ENCODE measurements at regions not wholly inside any gene's neighbourhood (a gene's known extent, or its start where the extent isn't known, plus 50 kb on each side); places are given as distances from the start of the nearest gene placed in this dataset.

DNA sequence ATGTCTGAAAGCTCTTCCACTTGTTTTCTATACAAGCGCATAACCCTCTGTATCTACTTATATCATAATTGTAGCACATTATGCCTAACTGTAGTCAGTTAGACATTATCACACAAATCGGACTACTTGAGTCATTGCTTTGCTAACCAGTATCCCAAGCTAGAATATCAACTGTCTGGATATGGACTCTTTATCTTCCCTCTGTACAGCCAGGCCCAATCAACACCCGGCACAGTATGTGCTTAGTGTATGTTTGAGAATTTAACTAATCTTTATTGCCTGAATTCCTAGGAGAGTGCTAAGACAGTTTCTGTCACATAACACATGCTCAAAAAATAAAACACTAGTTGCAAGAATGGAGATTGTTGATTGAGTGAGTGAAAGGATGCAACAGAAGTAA, 211.2 kb downstream of the ARL4A start:
- WGBS, 4 donors = 80 to 91% (median 90%) methylated on average over 3 of the region's 3 CpGs
- no peaks in the 10 kb centered on the region for H3K36me3 ChIP-seq (replicated peaks in 1 of 2)
- H3K4me1 ChIP-seq (replicated peaks in 1 of 2) = no peaks in the 10 kb centered on the region
- no peaks in the 10 kb centered on the region for H3K9me3 ChIP-seq (replicated peaks in 1 of 3)
- intact Hi-C loops (cut with DNase I) = no loop called here
- no peaks in the 10 kb centered on the region for H3K27me3 ChIP-seq
- TF ChIP-seq, protein P1, sequence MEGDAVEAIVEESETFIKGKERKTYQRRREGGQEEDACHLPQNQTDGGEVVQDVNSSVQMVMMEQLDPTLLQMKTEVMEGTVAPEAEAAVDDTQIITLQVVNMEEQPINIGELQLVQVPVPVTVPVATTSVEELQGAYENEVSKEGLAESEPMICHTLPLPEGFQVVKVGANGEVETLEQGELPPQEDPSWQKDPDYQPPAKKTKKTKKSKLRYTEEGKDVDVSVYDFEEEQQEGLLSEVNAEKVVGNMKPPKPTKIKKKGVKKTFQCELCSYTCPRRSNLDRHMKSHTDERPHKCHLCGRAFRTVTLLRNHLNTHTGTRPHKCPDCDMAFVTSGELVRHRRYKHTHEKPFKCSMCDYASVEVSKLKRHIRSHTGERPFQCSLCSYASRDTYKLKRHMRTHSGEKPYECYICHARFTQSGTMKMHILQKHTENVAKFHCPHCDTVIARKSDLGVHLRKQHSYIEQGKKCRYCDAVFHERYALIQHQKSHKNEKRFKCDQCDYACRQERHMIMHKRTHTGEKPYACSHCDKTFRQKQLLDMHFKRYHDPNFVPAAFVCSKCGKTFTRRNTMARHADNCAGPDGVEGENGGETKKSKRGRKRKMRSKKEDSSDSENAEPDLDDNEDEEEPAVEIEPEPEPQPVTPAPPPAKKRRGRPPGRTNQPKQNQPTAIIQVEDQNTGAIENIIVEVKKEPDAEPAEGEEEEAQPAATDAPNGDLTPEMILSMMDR (IDR thresholded peaks at IDR 0.05) = no peak
- no peak for TF ChIP-seq POLR2A (IDR thresholded peaks at IDR 0.05)
- no peak overlapping the region for H3K4me3 ChIP-seq
- no peak overlapping the region for H3K27ac ChIP-seq
- DNase-seq = no peak

DNA sequence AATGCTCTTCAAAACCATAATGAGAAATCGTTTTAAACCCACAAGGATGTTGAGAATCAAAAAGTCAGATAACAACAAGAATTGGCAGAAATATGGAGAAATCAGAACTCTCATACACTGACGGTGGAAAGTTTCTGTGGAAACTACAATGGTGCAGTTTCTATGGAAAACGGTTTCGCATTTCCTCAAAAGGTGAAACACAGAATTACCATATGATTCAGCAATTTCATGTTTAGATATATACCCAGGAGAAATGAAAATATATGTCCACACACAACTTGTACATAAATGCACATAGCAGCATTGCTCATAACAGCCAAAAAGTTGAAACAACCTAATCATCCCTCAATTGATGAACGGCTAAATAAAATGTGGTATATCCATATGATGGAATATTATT, 218.2 kb downstream of the ARL4A start:
- no peak for TF ChIP-seq POLR2A (IDR thresholded peaks at IDR 0.05)
- TF ChIP-seq, protein P1 (IDR thresholded peaks at IDR 0.05) = no peak
- WGBS, 4 donors = 75 to 82% (median 80%) methylated on average over 5 of the region's 5 CpGs
- no peak overlapping the region for H3K27ac ChIP-seq
- intact Hi-C loops (cut with DNase I) = no loop called here
- no peaks in the 10 kb centered on the region for H3K4me1 ChIP-seq (replicated peaks in 1 of 2)
- no peaks in the 10 kb centered on the region for H3K9me3 ChIP-seq (replicated peaks in 1 of 3)
- H3K4me3 ChIP-seq = no peak overlapping the region
- no peaks in the 10 kb centered on the region for H3K36me3 ChIP-seq (replicated peaks in 1 of 2)
- no peaks in the 10 kb centered on the region for H3K27me3 ChIP-seq
- no peak for DNase-seq

DNA sequence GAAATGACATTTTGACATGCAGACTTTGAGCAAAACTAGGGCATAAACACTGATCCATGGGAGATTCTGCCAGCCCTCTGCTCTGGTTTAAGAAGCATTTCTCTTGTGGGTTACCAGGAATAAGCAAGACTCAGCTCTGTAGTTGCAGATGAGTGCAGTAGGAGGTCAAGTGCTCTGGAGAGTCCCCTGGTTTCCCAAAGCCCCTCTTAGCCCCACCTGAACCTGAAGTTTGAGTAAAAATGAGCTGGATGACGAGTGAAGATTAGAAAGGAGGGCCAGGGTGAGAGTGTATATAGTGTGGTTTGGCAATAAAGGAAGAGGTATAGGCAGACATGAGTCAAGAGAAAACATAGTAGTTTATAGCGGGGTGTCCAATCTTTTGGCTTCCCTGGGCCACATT, 220.3 kb downstream of the ARL4A start:
- WGBS, 4 donors = 78 to 83% (median 80%) methylated on average over 2 of the region's 2 CpGs
- intact Hi-C loops (cut with DNase I) = no loop called here
- Histone ChIP-seq H3K27me3 (no peaks in the 10 kb centered on the region), H3K36me3 (replicated peaks in 1 of 2) (no peaks in the 10 kb centered on the region), H3K4me3 (no peak overlapping the region), H3K4me1 (replicated peaks in 1 of 2) (no peaks in the 10 kb centered on the region), H3K27ac (no peak overlapping the region), H3K9me3 (replicated peaks in 1 of 3) (no peaks in the 10 kb centered on the region)
- TF ChIP-seq, protein P1 (IDR thresholded peaks at IDR 0.05) = no peak
- TF ChIP-seq POLR2A (IDR thresholded peaks at IDR 0.05) = no peak
- no peak for DNase-seq

DNA sequence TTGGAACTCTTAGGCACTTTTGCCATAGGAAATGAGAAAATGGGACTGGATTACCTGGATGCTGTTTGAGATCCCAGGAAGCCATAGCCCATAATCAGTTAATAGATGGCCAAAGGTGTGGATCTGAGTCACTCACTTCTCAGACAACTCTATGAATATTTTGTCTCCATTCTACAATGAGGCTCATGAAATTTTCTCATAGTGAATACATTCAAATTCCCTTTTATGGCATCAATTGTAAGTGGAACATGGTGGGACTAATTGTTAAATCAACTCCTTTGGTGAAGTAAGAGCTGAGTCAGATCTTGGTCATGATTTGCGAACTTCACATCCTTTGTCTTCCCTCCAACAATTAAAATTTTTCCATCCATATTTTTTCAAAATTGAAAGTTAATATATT, 222.1 kb downstream of the ARL4A start:
- H3K4me3 ChIP-seq = no peak overlapping the region
- H3K27me3 ChIP-seq = no peaks in the 10 kb centered on the region
- no peaks in the 10 kb centered on the region for H3K36me3 ChIP-seq (replicated peaks in 1 of 2)
- 77 to 81% (median 79%) methylated on average over 1 of the region's 1 CpG for WGBS, 4 donors
- intact Hi-C loops (cut with DNase I) = no loop called here
- TF ChIP-seq, protein P1 (IDR thresholded peaks at IDR 0.05) = no peak
- no peak for TF ChIP-seq POLR2A (IDR thresholded peaks at IDR 0.05)
- H3K4me1 ChIP-seq (replicated peaks in 1 of 2) = no peaks in the 10 kb centered on the region
- no peak overlapping the region for H3K27ac ChIP-seq
- DNase-seq = no peak
- H3K9me3 ChIP-seq (replicated peaks in 1 of 3) = no peaks in the 10 kb centered on the region
